Upper lobe of right lung (tissue), 1 donor: ENCODE measurements at regions not wholly inside any gene's neighbourhood (a gene's known extent, or its start where the extent isn't known, plus 50 kb on each side); places are given as distances from the start of the nearest gene placed in this dataset.

ENCODE experiments used
- ATAC-seq: fragments of 200-7000 bp; cut with Tn5 transposase; one replicate; pipeline ENCODE4 v1.9.1; 2020; ENCODE audit warnings: mild to moderate bottlenecking, moderate library complexity
- DNase-seq: peaks from one replicate; pipeline ENCODE4 v3.0.0-alpha.2; 2020
- H3K27ac ChIP-seq: fragments of 200-600 bp; one replicate; pipeline ENCODE4 v1.8.0; 2022
- H3K27me3 ChIP-seq: fragments of 200-600 bp; one replicate; pipeline ENCODE4 v1.8.0; 2022; ENCODE audit warnings: mild to moderate bottlenecking
- H3K36me3 ChIP-seq: fragments of 200-600 bp; one replicate; pipeline ENCODE4 v1.8.0; 2022
- H3K4me1 ChIP-seq: fragments of 200-600 bp; one replicate; pipeline ENCODE4 v1.8.0; 2022
- H3K4me3 ChIP-seq: fragments of 200-600 bp; one replicate; pipeline ENCODE4 v1.8.0; 2022; ENCODE audit warnings: mild to moderate bottlenecking
- H3K9me3 ChIP-seq: fragments of 200-600 bp; one replicate; pipeline ENCODE4 v1.8.0; 2022
- CTCF ChIP-seq: fragments of 200-600 bp; IDR thresholded peaks from one replicate; pipeline ENCODE4 v1.8.0; 2022; ENCODE audit warnings: antibody characterized with exemption
- intact Hi-C: fragments of 100-400 bp; cut with DNase I; formaldehyde crosslinking; loops from one replicate; pipeline ENCODE4 v1.11.0; 2022
- donor health status: DM: no; HTN: yes; CAD: no; lungs with severe emphysema.

- H3K27me3 ChIP-seq, result no peaks in the 10 kb centered on the region
- no peak for TF ChIP-seq CTCF
- ATAC-seq, result no peak
- H3K27ac ChIP-seq, result no peak overlapping the region
- intact Hi-C loops, result no loop called here
- no peak for DNase-seq
- H3K9me3 ChIP-seq, result no peaks in the 10 kb centered on the region
- H3K36me3 ChIP-seq, result no peaks in the 10 kb centered on the region
- peaks cover 13% of the 10 kb centered on the region for H3K4me1 ChIP-seq
- H3K4me3 ChIP-seq, result no peak overlapping the region
Observed at GRCh38 chr3:171972871-171973348, 66.5 kb upstream of the FNDC3B start.

GRCh38 chr3:171974986-171975837 is 64.2 kb upstream of the FNDC3B start:
- DNase-seq (no peak), ATAC-seq (peak; percentile 87)
- Histone ChIP-seq H3K36me3 (no peaks in the 10 kb centered on the region), H3K4me1 (peaks cover 13% of the 10 kb centered on the region), H3K9me3 (no peaks in the 10 kb centered on the region), H3K27ac (no peak overlapping the region), H3K4me3 (no peak overlapping the region), H3K27me3 (no peaks in the 10 kb centered on the region)
- TF ChIP-seq CTCF, result no peak
- intact Hi-C loops, result no loop called here

- TF ChIP-seq CTCF, result no peak
- ATAC-seq (no peak), DNase-seq (no peak)
- intact Hi-C loops, result no loop called here
- H3K4me1 ChIP-seq, result peaks cover 13% of the 10 kb centered on the region
- H3K36me3 ChIP-seq, result no peaks in the 10 kb centered on the region
- H3K27ac ChIP-seq, result no peak overlapping the region
- no peaks in the 10 kb centered on the region for H3K27me3 ChIP-seq
- no peak overlapping the region for H3K4me3 ChIP-seq
- no peaks in the 10 kb centered on the region for H3K9me3 ChIP-seq
Observed at GRCh38 chr3:171976526-171976925, 62.9 kb upstream of the FNDC3B start.

- no peak overlapping the region for H3K27ac ChIP-seq
- H3K36me3 ChIP-seq, result no peaks in the 10 kb centered on the region
- DNase-seq (no peak), ATAC-seq (no peak)
- H3K9me3 ChIP-seq, result no peaks in the 10 kb centered on the region
- no peaks in the 10 kb centered on the region for H3K27me3 ChIP-seq
- intact Hi-C loops, result no loop called here
- peaks cover 13% of the 10 kb centered on the region for H3K4me1 ChIP-seq
- no peak for TF ChIP-seq CTCF
- H3K4me3 ChIP-seq, result no peak overlapping the region
Observed at GRCh38 chr3:171977441-171977840, 61.9 kb upstream of the FNDC3B start.

GRCh38 chr3:171977860-171978259 is 61.5 kb upstream of the FNDC3B start:
- DNase-seq, result no peak
- intact Hi-C loops, result no loop called here
- Histone ChIP-seq H3K4me3 (no peak overlapping the region), H3K27ac (no peak overlapping the region), H3K4me1 (peaks cover 10% of the 10 kb centered on the region), H3K9me3 (no peaks in the 10 kb centered on the region), H3K36me3 (no peaks in the 10 kb centered on the region), H3K27me3 (no peaks in the 10 kb centered on the region)
- no peak for TF ChIP-seq CTCF
- peak; percentile 63 for ATAC-seq
